Panc1 (cell line): ENCODE measurements at regions not wholly inside any gene's neighbourhood (a gene's known extent, or its start where the extent isn't known, plus 50 kb on each side); places are given as distances from the start of the nearest gene placed in this dataset.

Experiments used
- ATAC-seq: fragments of 200-7000 bp; cut with Tn5 transposase; 2 replicates; pipeline ENCODE4 v1.9.1; 2020; ENCODE audit warnings: mild to moderate bottlenecking, moderate library complexity
- BruUV-seq: library from RNA; stranded (reverse); fragments of 400-500 nt; replicated peaks from 2 replicates; lab custom pipeline; 2021; lab: Mats Ljungman, UMichigan
- CTCF ChIA-PET: fragments of 300-600 bp; sonication (Branson Sonifier 250); formaldehyde crosslinking; loops from one replicate; lab custom pipeline; 2022; ENCODE audit warnings: antibody characterized with exemption; lab: Charles Lee
- POLR2A ChIA-PET: fragments of 300-600 bp; sonication (Branson Sonifier 250); formaldehyde crosslinking; loops from one replicate; lab custom pipeline; 2022; ENCODE audit warnings: antibody characterized with exemption; lab: Charles Lee
- DNase-seq: peaks from one replicate; pipeline ENCODE4 v3.0.0-alpha.2; 2010; ENCODE audit warnings: low read depth, low spot score
- H3K27ac ChIP-seq: 2 replicates; pipeline ENCODE4 v1.5.1; 2011; ENCODE audit warnings: mild to moderate bottlenecking, low read length, inconsistent platforms
- H3K27me3 ChIP-seq: fragments of 200-500 bp; sonication (Bioruptor generic); 2 replicates; pipeline ENCODE4 v1.6.0; 2014; ENCODE audit warnings: low read length, inconsistent platforms; ENCODE audit not compliant: control insufficient read depth, insufficient read depth
- H3K36me3 ChIP-seq: fragments of 200-500 bp; sonication (Bioruptor generic); 2 replicates; pipeline ENCODE4 v1.5.1; 2014; ENCODE audit warnings: inconsistent platforms, mild to moderate bottlenecking, low read length, moderate library complexity; ENCODE audit not compliant: control insufficient read depth, insufficient read depth
- H3K4me1 ChIP-seq: 2 replicates; pipeline ENCODE4 v1.5.1; 2011; ENCODE audit warnings: inconsistent platforms, mild to moderate bottlenecking, low read length, moderate library complexity; ENCODE audit not compliant: control insufficient read depth, insufficient read depth
- H3K4me3 ChIP-seq, 2 experiments: 2 replicates each; pipeline ENCODE4 v1.5.1; 2011 to 2012; ENCODE audit warnings: low read depth in 2 of 2, low read length in 2 of 2, mild to moderate bottlenecking in 2 of 2, inconsistent platforms in 1 of 2, moderate library complexity in 1 of 2
- H3K9me3 ChIP-seq: fragments of 200-500 bp; sonication (Bioruptor generic); 2 replicates; pipeline ENCODE4 v1.5.1; 2014; ENCODE audit warnings: low read depth, mild to moderate bottlenecking, inconsistent platforms, low read length, moderate library complexity; ENCODE audit not compliant: control insufficient read depth, insufficient read depth
- CTCF ChIP-seq: fragments of 450-650 bp; IDR thresholded peaks from 2 replicates; pipeline ENCODE4 v1.5.1; 2017; ENCODE audit warnings: mild to moderate bottlenecking
- POLR2AphosphoS5 ChIP-seq: IDR thresholded peaks from 2 replicates; pipeline ENCODE4 v1.6.1; 2012; ENCODE audit warnings: mild to moderate bottlenecking, low read depth, low read length, moderate library complexity
- REST ChIP-seq, 2 experiments: IDR thresholded peaks; 2 replicates each; pipeline ENCODE4 v1.6.1; 2011 to 2012; ENCODE audit warnings: low read depth in 2 of 2, control low read depth in 1 of 2, low read length in 1 of 2, mild to moderate bottlenecking in 1 of 2, moderate library complexity in 1 of 2; ENCODE audit not compliant: insufficient read depth in 1 of 2
- SIN3A ChIP-seq: IDR thresholded peaks from 2 replicates; pipeline ENCODE4 v1.6.1; 2012; ENCODE audit warnings: low read depth, mild to moderate bottlenecking, low read length, moderate library complexity, borderline replicate concordance; ENCODE audit not compliant: insufficient read depth
- TCF7L2 ChIP-seq: IDR thresholded peaks from 2 replicates; pipeline ENCODE4 v1.6.1; 2011; ENCODE audit warnings: mild to moderate bottlenecking, low read depth, low read length, inconsistent platforms
- in situ Hi-C: cut with HindIII; loops from 2 replicates; pipeline ENCODE4 v1.10.0; 2016; ENCODE audit warnings: low sequenced_read_pairs, low pct_unique_long_range_greater_than_20kb
- intact Hi-C: fragments of 100-400 bp; cut with micrococcal nuclease; formaldehyde crosslinking; loops from one replicate; pipeline ENCODE4 v1.10.0; 2022; ENCODE audit not compliant: unreplicated experiment

- Histone ChIP-seq H3K27me3 (no peaks in the 10 kb centered on the region; the same call in 1 of the 2 replicates), H3K27ac (no peak overlapping the region), H3K4me3 (no peak overlapping the region), H3K36me3 (no peaks in the 10 kb centered on the region), H3K9me3 (no peaks in the 10 kb centered on the region), H3K4me1 (no peaks in the 10 kb centered on the region)
- TF ChIP-seq POLR2AphosphoS5 (no peak), REST (IDR thresholded peaks at IDR 0.05; ENCODE audit: insufficient read depth in 1 of 2, low read depth in 2 of 2, low read length in 1 of 2) (no peak), TCF7L2 (no peak), SIN3A (no peak), CTCF (no peak)
- in situ Hi-C loops (no loop called here), intact Hi-C loops (no loop called here)
- CTCF ChIA-PET, result no interaction called here
- no TSS peak for BruUV-seq
- DNase-seq (no peak), ATAC-seq (no peak)
- POLR2A ChIA-PET, result no interaction called here
Measured at GRCh38 chr6:163646133-163646532, 231.6 kb downstream of the QKI start.

- ATAC-seq, result no peak
- Histone ChIP-seq H3K36me3 (no peaks in the 10 kb centered on the region), H3K27ac (no peak overlapping the region), H3K27me3 (no peaks in the 10 kb centered on the region; the same call in 1 of the 2 replicates), H3K4me3 (no peak overlapping the region), H3K4me1 (no peaks in the 10 kb centered on the region), H3K9me3 (no peaks in the 10 kb centered on the region)
- BruUV-seq, result no TSS peak
- TF ChIP-seq SIN3A, result no peak
- POLR2A ChIA-PET, result no interaction called here
- no peak for DNase-seq
- intact Hi-C loops (no loop called here), in situ Hi-C loops (no loop called here)
- CTCF ChIA-PET, result no interaction called here
Measured at GRCh38 chr6:163645560-163645959, 231.0 kb downstream of the QKI start.

- no peak overlapping the region for H3K4me3 ChIP-seq
- ATAC-seq (no peak), DNase-seq (no peak)
- H3K4me1 ChIP-seq, result no peaks in the 10 kb centered on the region
- no peaks in the 10 kb centered on the region for H3K36me3 ChIP-seq
- BruUV-seq, result no TSS peak
- TF ChIP-seq TCF7L2 (no peak), SIN3A (no peak), REST (IDR thresholded peaks at IDR 0.05; ENCODE audit: insufficient read depth in 1 of 2, low read depth in 2 of 2, low read length in 1 of 2) (no peak), POLR2AphosphoS5 (no peak), CTCF (no peak)
- ChIA-PET POLR2A (interaction anchor here (0.6 kb wide), 1 partner anchor 13 kb away, joined by 6 read pairs; no protein-coding TSS in a partner anchor), CTCF (no interaction called here)
- no peak overlapping the region for H3K27ac ChIP-seq
- intact Hi-C loops, result no loop called here
- H3K9me3 ChIP-seq, result no peaks in the 10 kb centered on the region
- in situ Hi-C loops, result no loop called here
- H3K27me3 ChIP-seq, result no peaks in the 10 kb centered on the region; the same call in 1 of the 2 replicates
Measured at GRCh38 chr6:163643866-163644265, 229.3 kb downstream of the QKI start.
